ENCODE measurements at regions not wholly inside any gene's neighbourhood (a gene's known extent, or its start where the extent isn't known, plus 50 kb on each side); places are given as distances from the start of the nearest gene placed in this dataset.

DNA sequence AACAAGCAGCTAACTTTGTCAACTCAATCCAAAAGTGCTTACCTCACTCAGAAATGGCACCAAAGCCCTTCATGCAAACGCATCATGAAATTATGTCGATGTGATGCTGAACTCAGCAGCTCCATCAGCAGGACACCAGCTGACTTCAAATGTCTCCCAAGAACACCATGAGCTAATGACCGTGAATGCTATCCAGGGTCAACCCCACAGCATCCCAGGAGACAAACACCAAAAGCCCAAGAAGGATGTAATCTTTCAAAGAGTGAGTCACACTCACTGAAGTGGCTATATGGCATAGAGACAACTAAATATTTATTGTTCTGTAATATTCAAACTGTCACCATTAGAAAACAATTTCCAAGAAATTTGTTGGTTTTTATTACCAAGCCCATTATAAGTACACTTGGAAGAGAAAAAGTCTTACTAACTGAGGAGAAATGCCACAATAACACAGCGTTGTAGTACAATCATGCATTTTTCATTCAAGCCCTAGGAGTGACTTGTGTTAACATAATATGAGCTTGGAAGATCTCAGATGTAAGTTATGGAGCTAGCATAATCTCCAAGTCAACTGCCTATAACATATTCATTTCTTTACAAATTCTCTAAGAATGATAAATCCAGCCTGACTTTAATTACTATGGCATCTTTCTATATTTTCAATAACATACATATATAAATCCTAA is 165.0 kb upstream of the CCDC68 start:
- H3K4me1 ChIP-seq (ENCODE audit: control insufficient read depth, insufficient read depth, low read length), result no peaks in the 10 kb centered on the region
- H3K4me3 ChIP-seq (ENCODE audit: low read depth, low read length), result no peak overlapping the region
- WGBS (ENCODE audit: insufficient coverage), result 100% methylated on average over 2 of the region's 4 CpGs
- no peaks in the 10 kb centered on the region for H3K36me3 ChIP-seq (ENCODE audit: control insufficient read depth, insufficient read depth, low read length)
- no peaks in the 10 kb centered on the region for H3K27me3 ChIP-seq (ENCODE audit: control insufficient read depth, insufficient read depth, low read length)
- H3K27ac ChIP-seq (ENCODE audit: low read depth, low read length), result no peak overlapping the region
- no peak for DNase-seq (ENCODE audit: low read depth in 4 of 6, low spot score in 6 of 6)
- no peaks in the 10 kb centered on the region for H3K9me3 ChIP-seq (ENCODE audit: control insufficient read depth, insufficient read depth, low read length)

DNA sequence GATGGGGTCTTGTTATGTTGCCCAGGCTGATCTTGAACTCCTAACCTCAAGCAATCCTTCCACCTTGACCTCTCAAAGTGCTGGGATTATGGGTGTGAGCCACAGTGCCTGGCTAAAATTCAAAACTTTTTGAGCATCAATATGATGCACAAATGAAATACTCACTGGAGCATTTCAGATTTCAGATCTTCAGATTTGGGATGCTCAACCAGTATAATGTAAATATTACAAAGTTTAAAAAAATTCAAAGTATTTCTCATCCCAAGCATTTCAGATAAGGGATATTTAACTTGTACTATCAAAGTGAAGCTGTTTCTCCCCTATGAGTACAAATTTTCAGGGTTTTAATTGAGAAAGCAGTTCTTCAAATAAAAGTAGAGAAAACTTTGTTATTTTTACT is 164.1 kb upstream of the CCDC68 start:
- no peaks in the 10 kb centered on the region for H3K36me3 ChIP-seq (ENCODE audit: control insufficient read depth, insufficient read depth, low read length)
- no peaks in the 10 kb centered on the region for H3K27me3 ChIP-seq (ENCODE audit: control insufficient read depth, insufficient read depth, low read length)
- no peak overlapping the region for H3K27ac ChIP-seq (ENCODE audit: low read depth, low read length)
- no peak overlapping the region for H3K4me3 ChIP-seq (ENCODE audit: low read depth, low read length)
- no peaks in the 10 kb centered on the region for H3K4me1 ChIP-seq (ENCODE audit: control insufficient read depth, insufficient read depth, low read length)
- H3K9me3 ChIP-seq (ENCODE audit: control insufficient read depth, insufficient read depth, low read length), result no peaks in the 10 kb centered on the region
- DNase-seq (ENCODE audit: low read depth in 4 of 6, low spot score in 6 of 6), result no peak

GRCh38 chr18:55121397-55122170 is 162.3 kb upstream of the CCDC68 start:
- Histone ChIP-seq H3K4me3 (ENCODE audit: low read depth, low read length) (no peak overlapping the region), H3K27ac (ENCODE audit: low read depth, low read length) (no peak overlapping the region), H3K4me1 (ENCODE audit: control insufficient read depth, insufficient read depth, low read length) (no peaks in the 10 kb centered on the region), H3K27me3 (ENCODE audit: control insufficient read depth, insufficient read depth, low read length) (no peaks in the 10 kb centered on the region), H3K36me3 (ENCODE audit: control insufficient read depth, insufficient read depth, low read length) (no peaks in the 10 kb centered on the region), H3K9me3 (ENCODE audit: control insufficient read depth, insufficient read depth, low read length) (no peaks in the 10 kb centered on the region)
- 93% methylated on average over 6 of the region's 10 CpGs for WGBS (ENCODE audit: insufficient coverage)
- no peak for DNase-seq (ENCODE audit: low read depth in 4 of 6, low spot score in 6 of 6)

GRCh38 chr18:55120896-55121295 is 161.6 kb upstream of the CCDC68 start:
- Histone ChIP-seq H3K27ac (ENCODE audit: low read depth, low read length) (no peak overlapping the region), H3K36me3 (ENCODE audit: control insufficient read depth, insufficient read depth, low read length) (no peaks in the 10 kb centered on the region), H3K4me1 (ENCODE audit: control insufficient read depth, insufficient read depth, low read length) (no peaks in the 10 kb centered on the region), H3K27me3 (ENCODE audit: control insufficient read depth, insufficient read depth, low read length) (no peaks in the 10 kb centered on the region), H3K4me3 (ENCODE audit: low read depth, low read length) (no peak overlapping the region), H3K9me3 (ENCODE audit: control insufficient read depth, insufficient read depth, low read length) (no peaks in the 10 kb centered on the region)
- DNase-seq (ENCODE audit: low read depth in 4 of 6, low spot score in 6 of 6), result no peak

- DNase-seq (ENCODE audit: low read depth in 4 of 6, low spot score in 6 of 6), result no peak
- Histone ChIP-seq H3K9me3 (ENCODE audit: control insufficient read depth, insufficient read depth, low read length) (no peaks in the 10 kb centered on the region), H3K4me1 (ENCODE audit: control insufficient read depth, insufficient read depth, low read length) (no peaks in the 10 kb centered on the region), H3K27ac (ENCODE audit: low read depth, low read length) (no peak overlapping the region), H3K27me3 (ENCODE audit: control insufficient read depth, insufficient read depth, low read length) (no peaks in the 10 kb centered on the region), H3K4me3 (ENCODE audit: low read depth, low read length) (no peak overlapping the region), H3K36me3 (ENCODE audit: control insufficient read depth, insufficient read depth, low read length) (no peaks in the 10 kb centered on the region)
- WGBS (ENCODE audit: insufficient coverage), result 87% methylated on average over 3 of the region's 6 CpGs
Observed at GRCh38 chr18:55119434-55119833, 160.2 kb upstream of the CCDC68 start.

DNA sequence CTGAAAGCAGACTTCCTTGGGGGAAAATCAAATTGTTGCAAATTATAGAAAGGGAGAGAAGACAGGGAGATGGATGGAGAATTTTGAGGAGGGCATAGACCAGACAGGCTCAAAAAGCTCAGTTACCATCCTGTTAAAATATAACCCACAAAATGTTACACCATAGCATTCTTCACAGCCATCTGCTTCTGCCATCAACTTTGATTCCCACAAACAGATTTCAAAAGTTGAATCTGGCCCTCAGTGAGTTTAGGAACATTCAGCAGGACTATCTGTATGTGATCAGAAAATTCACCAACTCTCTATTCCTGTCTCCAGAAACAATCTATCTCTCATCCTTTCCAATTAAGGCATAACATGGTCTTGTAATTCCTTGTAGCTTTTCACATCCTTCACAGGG is 159.8 kb upstream of the CCDC68 start:
- Histone ChIP-seq H3K4me1 (ENCODE audit: control insufficient read depth, insufficient read depth, low read length) (no peaks in the 10 kb centered on the region), H3K36me3 (ENCODE audit: control insufficient read depth, insufficient read depth, low read length) (no peaks in the 10 kb centered on the region), H3K4me3 (ENCODE audit: low read depth, low read length) (no peak overlapping the region), H3K27me3 (ENCODE audit: control insufficient read depth, insufficient read depth, low read length) (no peaks in the 10 kb centered on the region), H3K9me3 (ENCODE audit: control insufficient read depth, insufficient read depth, low read length) (no peaks in the 10 kb centered on the region), H3K27ac (ENCODE audit: low read depth, low read length) (no peak overlapping the region)
- DNase-seq (ENCODE audit: low read depth in 4 of 6, low spot score in 6 of 6), result peak in 1 of 6 donors; percentile 52

GRCh38 chr18:55116863-55117262 is 157.6 kb upstream of the CCDC68 start:
- 60% methylated on average over 1 of the region's 3 CpGs for WGBS (ENCODE audit: insufficient coverage)

GRCh38 chr18:55115606-55116005 is 156.3 kb upstream of the CCDC68 start:
- 100% methylated on average over 1 of the region's 2 CpGs for WGBS (ENCODE audit: insufficient coverage)

More at GRCh38 chr18:55116863-55117262, 157.6 kb upstream of the CCDC68 start:
- Histone ChIP-seq H3K27me3 (ENCODE audit: control insufficient read depth, insufficient read depth, low read length) (no peaks in the 10 kb centered on the region), H3K27ac (ENCODE audit: low read depth, low read length) (no peak overlapping the region), H3K4me3 (ENCODE audit: low read depth, low read length) (no peak overlapping the region), H3K4me1 (ENCODE audit: control insufficient read depth, insufficient read depth, low read length) (no peaks in the 10 kb centered on the region), H3K36me3 (ENCODE audit: control insufficient read depth, insufficient read depth, low read length) (no peaks in the 10 kb centered on the region), H3K9me3 (ENCODE audit: control insufficient read depth, insufficient read depth, low read length) (no peaks in the 10 kb centered on the region)
- no peak for DNase-seq (ENCODE audit: low read depth in 4 of 6, low spot score in 6 of 6)

DNA sequence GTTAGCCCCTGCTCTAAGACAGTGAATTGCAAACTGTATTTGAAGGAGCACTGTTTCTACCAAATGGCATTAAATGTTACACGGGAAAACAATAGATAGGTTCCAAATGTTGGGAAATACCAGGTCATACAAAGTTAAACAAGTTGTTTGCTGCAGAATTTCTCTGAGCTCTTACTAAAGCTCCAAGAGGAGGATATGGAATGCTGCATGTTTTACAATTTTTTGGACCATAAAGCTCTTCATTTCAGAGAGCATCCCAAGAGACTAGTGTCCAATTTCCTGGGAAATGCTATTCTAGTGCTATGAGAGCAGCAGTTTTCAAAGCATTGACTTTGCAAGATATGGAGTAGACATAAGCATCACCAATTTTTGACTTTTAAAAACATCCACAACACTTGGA is 155.6 kb upstream of the CCDC68 start:
- no peak overlapping the region for H3K27ac ChIP-seq (ENCODE audit: low read depth, low read length)
- H3K4me1 ChIP-seq (ENCODE audit: control insufficient read depth, insufficient read depth, low read length), result no peaks in the 10 kb centered on the region
- H3K36me3 ChIP-seq (ENCODE audit: control insufficient read depth, insufficient read depth, low read length), result no peaks in the 10 kb centered on the region
- no peaks in the 10 kb centered on the region for H3K27me3 ChIP-seq (ENCODE audit: control insufficient read depth, insufficient read depth, low read length)
- 100% methylated on average over 1 of the region's 1 CpG for WGBS (ENCODE audit: insufficient coverage)
- H3K4me3 ChIP-seq (ENCODE audit: low read depth, low read length), result no peak overlapping the region
- H3K9me3 ChIP-seq (ENCODE audit: control insufficient read depth, insufficient read depth, low read length), result no peaks in the 10 kb centered on the region
- DNase-seq (ENCODE audit: low read depth in 4 of 6, low spot score in 6 of 6), result no peak

More at GRCh38 chr18:55115606-55116005, 156.3 kb upstream of the CCDC68 start:
- no peak overlapping the region for H3K27ac ChIP-seq (ENCODE audit: low read depth, low read length)
- no peaks in the 10 kb centered on the region for H3K36me3 ChIP-seq (ENCODE audit: control insufficient read depth, insufficient read depth, low read length)
- H3K4me1 ChIP-seq (ENCODE audit: control insufficient read depth, insufficient read depth, low read length), result no peaks in the 10 kb centered on the region
- H3K27me3 ChIP-seq (ENCODE audit: control insufficient read depth, insufficient read depth, low read length), result no peaks in the 10 kb centered on the region
- DNase-seq (ENCODE audit: low read depth in 4 of 6, low spot score in 6 of 6), result no peak
- no peak overlapping the region for H3K4me3 ChIP-seq (ENCODE audit: low read depth, low read length)
- no peaks in the 10 kb centered on the region for H3K9me3 ChIP-seq (ENCODE audit: control insufficient read depth, insufficient read depth, low read length)

- WGBS (ENCODE audit: insufficient coverage), result 100% methylated on average over 2 of the region's 5 CpGs
- no peak for DNase-seq (ENCODE audit: low read depth in 4 of 6, low spot score in 6 of 6)
- Histone ChIP-seq H3K36me3 (ENCODE audit: control insufficient read depth, insufficient read depth, low read length) (no peaks in the 10 kb centered on the region), H3K9me3 (ENCODE audit: control insufficient read depth, insufficient read depth, low read length) (no peaks in the 10 kb centered on the region), H3K27ac (ENCODE audit: low read depth, low read length) (no peak overlapping the region), H3K27me3 (ENCODE audit: control insufficient read depth, insufficient read depth, low read length) (no peaks in the 10 kb centered on the region), H3K4me3 (ENCODE audit: low read depth, low read length) (no peak overlapping the region), H3K4me1 (ENCODE audit: control insufficient read depth, insufficient read depth, low read length) (no peaks in the 10 kb centered on the region)
Observed at GRCh38 chr18:55113800-55114199, 154.5 kb upstream of the CCDC68 start.

All from spinal cord (tissue), 9 donors.